ENCODE measurements at regions not wholly inside any gene's neighbourhood (a gene's known extent, or its start where the extent isn't known, plus 50 kb on each side); places are given as distances from the start of the nearest gene placed in this dataset.

DNA sequence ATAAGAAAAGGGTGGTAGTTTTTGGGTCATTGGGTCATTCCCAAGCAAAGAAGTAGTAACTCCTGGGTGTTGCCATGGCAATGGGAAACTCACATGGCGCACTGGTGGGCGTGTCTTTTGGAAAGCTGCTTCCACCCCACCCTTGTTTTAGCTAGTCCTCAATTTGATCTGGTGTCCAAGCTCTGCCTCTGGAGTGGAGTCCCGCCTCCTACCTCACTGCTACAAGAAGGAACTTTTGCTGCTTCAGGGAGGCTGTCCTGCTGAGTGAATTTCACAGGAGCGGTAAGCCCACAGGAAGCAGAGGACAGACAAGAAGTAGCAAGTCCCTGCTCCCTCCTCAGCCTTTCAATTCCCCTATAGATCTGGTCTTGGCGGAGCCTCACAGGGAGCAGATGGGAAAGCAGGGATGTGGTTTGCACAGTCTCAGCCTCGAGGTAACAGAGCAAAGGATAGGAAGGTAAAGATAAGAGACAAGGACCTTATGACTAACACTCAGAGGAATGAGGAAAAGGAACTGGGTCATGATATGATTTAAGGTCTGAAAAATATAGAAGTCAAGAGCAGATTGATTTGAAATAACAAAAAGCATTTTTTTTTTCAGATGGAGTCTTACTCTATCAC lies 700.3 kb downstream of the TNS3 start:
- no peak overlapping the region for H2BK15ac ChIP-seq (ENCODE audit: low read length)
- no peak overlapping the region for H3K27ac ChIP-seq (ENCODE audit: low read depth, low read length)
- FAIRE-seq (no peak), DNase-seq (ENCODE audit: low read depth in 1 of 2, low spot score in 2 of 2) (no peak)
- H2BK12ac ChIP-seq (ENCODE audit: low read depth, low read length): no peak overlapping the region
- no peak overlapping the region for H2AK5ac ChIP-seq (ENCODE audit: low read depth, low read length)
- 93% methylated on average over 5 of the region's 6 CpGs; no CpG with 5 or more reads in 1 of the 2 experiments for WGBS, 2 experiments (ENCODE audit: extremely low coverage in 1 of 2, insufficient coverage in 1 of 2, insufficient read length in 1 of 2, insufficient replicate concordance in 2 of 2, low coverage in 1 of 2, low lambda C conversion rate in 2 of 2, missing lambda C conversion rate in 1 of 2)
- H3K9ac ChIP-seq (replicated peaks in 1 of 4; ENCODE audit: extremely low read depth in 1 of 4, low read depth in 3 of 4, low read length in 3 of 4): no peak overlapping the region
- H4K91ac ChIP-seq (replicated peaks; ENCODE audit: insufficient read length, low read length): no peak overlapping the region
- no peak overlapping the region for H4K5ac ChIP-seq (ENCODE audit: insufficient read length, low read depth, low read length)
- H3K4me3 ChIP-seq (ENCODE audit: extremely low read depth in 1 of 4, insufficient read depth in 2 of 4, low read depth in 3 of 4, low read length in 4 of 4): no peak overlapping the region
- no peak overlapping the region for H3K56ac ChIP-seq (replicated peaks; ENCODE audit: insufficient read length, low read depth, low read length)
- no peaks in the 10 kb centered on the region for H3K9me3 ChIP-seq (ENCODE audit: insufficient read depth in 2 of 2, low read depth in 1 of 2, low read length in 1 of 2)
- H3K23me2 ChIP-seq (ENCODE audit: low read depth, low read length): no peaks in the 10 kb centered on the region
- H2BK120ac ChIP-seq (replicated peaks; ENCODE audit: low read depth, low read length): no peak overlapping the region
- no peaks in the 10 kb centered on the region for H4K20me1 ChIP-seq (replicated peaks in 1 of 2; ENCODE audit: control insufficient read depth in 1 of 2, insufficient read depth in 2 of 2, low read length in 2 of 2)
- H3K14ac ChIP-seq (ENCODE audit: insufficient read length): no peak overlapping the region
- H3K27me3 ChIP-seq (replicated peaks in 1 of 4; ENCODE audit: control insufficient read depth in 3 of 4, extremely low read depth in 1 of 4, insufficient read depth in 3 of 4, low read length in 3 of 4): no peaks in the 10 kb centered on the region
- no peak overlapping the region for H3K18ac ChIP-seq (ENCODE audit: extremely low read depth, low read length)
- H3K36me3 ChIP-seq (ENCODE audit: control insufficient read depth in 2 of 4, insufficient read depth in 4 of 4, low read length in 3 of 4): no peaks in the 10 kb centered on the region
- H3K4me1 ChIP-seq (replicated peaks in 1 of 4; ENCODE audit: control insufficient read depth in 3 of 4, insufficient read depth in 4 of 4, low read length in 3 of 4): peaks cover 0 to 4% (median 0%) of the 10 kb centered on the region in 4 experiments; a peak in 2 of 7 replicates
- TF ChIP-seq, protein P1, sequence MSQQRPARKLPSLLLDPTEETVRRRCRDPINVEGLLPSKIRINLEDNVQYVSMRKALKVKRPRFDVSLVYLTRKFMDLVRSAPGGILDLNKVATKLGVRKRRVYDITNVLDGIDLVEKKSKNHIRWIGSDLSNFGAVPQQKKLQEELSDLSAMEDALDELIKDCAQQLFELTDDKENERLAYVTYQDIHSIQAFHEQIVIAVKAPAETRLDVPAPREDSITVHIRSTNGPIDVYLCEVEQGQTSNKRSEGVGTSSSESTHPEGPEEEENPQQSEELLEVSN (IDR thresholded peaks at IDR 0.05): no peak
- no peak for TF ChIP-seq TAF7 (optimal IDR thresholded peaks at IDR 0.05; ENCODE audit: borderline replicate concordance, low read depth, low read length)
- TF ChIP-seq RAD21 (IDR thresholded peaks at IDR 0.05 in 1 of 2, conservative IDR thresholded peaks at IDR 0.05 in 1 of 2; ENCODE audit: low read depth in 2 of 2, low read length in 2 of 2): no peak
- TF ChIP-seq RXRA (IDR thresholded peaks at IDR 0.05; ENCODE audit: insufficient read depth, low read depth, low read length): no peak
- no peak for TF ChIP-seq SIRT6 (IDR thresholded peaks at IDR 0.05; ENCODE audit: low read length)
- POLR2A ChIA-PET (ENCODE audit: partially characterized antibody): no interaction called here
- H2BK5ac ChIP-seq (ENCODE audit: low read depth, low read length): no peak overlapping the region
- CTCF ChIA-PET (ENCODE audit: partially characterized antibody): no interaction called here
- no peak overlapping the region for H4K8ac ChIP-seq (ENCODE audit: extremely low read depth, insufficient read depth, low read length)
- no peak overlapping the region for H3K23ac ChIP-seq (ENCODE audit: insufficient read length)
- H2BK20ac ChIP-seq (ENCODE audit: low read length): no peak overlapping the region
- H3K4me2 ChIP-seq (ENCODE audit: insufficient read depth in 1 of 2, low read depth in 2 of 2, low read length in 2 of 2): no peak overlapping the region
- no peak overlapping the region for H3K4ac ChIP-seq (replicated peaks; ENCODE audit: insufficient read length, low read depth, low read length)
- H3K79me2 ChIP-seq (ENCODE audit: control insufficient read depth in 1 of 2, insufficient read depth in 2 of 2, low read length in 2 of 2): no peaks in the 10 kb centered on the region
- 0 out of 2 replicates have a peak overlapping the region, but pooled peaks have one; percentile 26 for H2AFZ ChIP-seq (ENCODE audit: low read length)
- no peaks in the 10 kb centered on the region for H3K79me1 ChIP-seq (ENCODE audit: low read depth, low read length)

Measured in H1 (cell line).